Aorta (tissue), 5 donors: ENCODE measurements at regions not wholly inside any gene's neighbourhood (a gene's known extent, or its start where the extent isn't known, plus 50 kb on each side); places are given as distances from the start of the nearest gene placed in this dataset.
"Not testable (repeated sequence)": the region's sequence is repeated elsewhere in the genome, so short reads cannot be mapped to it uniquely, and the experiment has no call there.

Source experiments
- ATAC-seq: fragments of 200-7000 bp; cut with Tn5 transposase; one replicate; pipeline ENCODE4 v1.9.1; 2022; ENCODE audit warnings: moderate library complexity; ENCODE audit not compliant: low FRiP score
- DNase-seq, 2 donors: peaks; one replicate each; pipeline ENCODE4 v3.0.0-alpha.2; 2020
- H3K27ac ChIP-seq, 2 donors: one replicate each; pipeline ENCODE4 v1.5.1; 2013; ENCODE audit warnings: low read length in 2 of 2, mild to moderate bottlenecking in 2 of 2, moderate library complexity in 2 of 2, control low read depth in 1 of 2, inconsistent platforms in 1 of 2, low read depth in 1 of 2
- H3K27me3 ChIP-seq, 2 donors: one replicate each; pipeline ENCODE4 v1.6.1; 2013; ENCODE audit warnings: control low read depth in 1 of 2, low read length in 1 of 2, mild to moderate bottlenecking in 1 of 2, moderate library complexity in 1 of 2; ENCODE audit not compliant: insufficient read depth in 2 of 2, control insufficient read depth in 1 of 2
- H3K36me3 ChIP-seq, 2 donors: one replicate each; pipeline ENCODE4 v1.6.1; 2013; ENCODE audit warnings: control low read depth in 1 of 2, low read length in 1 of 2, mild to moderate bottlenecking in 1 of 2; ENCODE audit not compliant: insufficient read depth in 2 of 2, control insufficient read depth in 1 of 2
- H3K4me1 ChIP-seq, 2 donors: one replicate each; pipeline ENCODE4 v1.6.1; 2013; ENCODE audit warnings: low read length in 2 of 2, control low read depth in 1 of 2, mild to moderate bottlenecking in 1 of 2, moderate library complexity in 1 of 2; ENCODE audit not compliant: insufficient read depth in 2 of 2, control insufficient read depth in 1 of 2
- H3K4me3 ChIP-seq, 2 donors: one replicate each; pipeline ENCODE4 v1.5.1; 2013; ENCODE audit warnings: low read length in 2 of 2, control low read depth in 1 of 2, mild to moderate bottlenecking in 1 of 2
- H3K9me3 ChIP-seq: one replicate; pipeline ENCODE4 v1.6.1; 2013; ENCODE audit warnings: mild to moderate bottlenecking, low read length; ENCODE audit not compliant: control insufficient read depth
- WGBS, 2 donors: extraction: QIAGEN DNeasy Blood & Tissue Kit; methylation state at CpG; one replicate each; pipeline ENCODE4 v1.1.7; 2013; 5-methylcytosine and 5-hydroxymethylcytosine counted together
- intact Hi-C, 2 donors: fragments of 100-400 bp; cut with DNase I; formaldehyde crosslinking; loops; one replicate each; pipeline versions ENCODE4 v1.14.2 to v1.15.0; 2022
- donor health status: healthy with polysubstance abuse.
- donor health status: Bipolar disorder and iron deficiency.
- donor health status: DM: no; HTN: no; CAD: no.
- donor health status: DM: no; HTN: no; CAD: no.
- donor health status: DM: yes; HTN: yes; CAD: no.

DNA sequence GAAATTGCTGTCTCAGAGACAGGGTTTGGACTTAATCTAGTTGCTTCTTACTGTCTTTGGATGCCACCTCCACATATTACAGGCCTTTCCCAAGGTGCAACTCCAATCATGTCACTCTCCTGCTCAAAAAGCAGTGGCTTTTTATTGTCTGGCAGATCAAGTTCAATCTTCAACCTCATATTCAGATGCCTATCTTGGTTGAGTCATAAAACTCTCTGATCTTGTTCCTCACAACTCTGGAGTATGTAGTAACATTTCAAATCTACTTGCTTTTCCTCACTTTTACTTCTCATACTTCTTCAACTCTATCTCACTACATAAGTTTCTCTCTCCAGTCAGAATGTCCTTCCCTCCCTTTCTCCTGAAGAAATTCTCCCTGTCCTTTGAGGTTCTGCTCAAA is 180.6 kb downstream of the VSIG4 start:
- H3K27ac ChIP-seq = no peak overlapping the region
- no peaks in the 10 kb centered on the region for H3K4me1 ChIP-seq
- H3K9me3 ChIP-seq = peaks cover 1% of the 10 kb centered on the region
- no peaks in the 10 kb centered on the region for H3K27me3 ChIP-seq
- ATAC-seq = no peak
- no peak for DNase-seq
- H3K36me3 ChIP-seq = no peaks in the 10 kb centered on the region
- intact Hi-C loops = no loop called here
- H3K4me3 ChIP-seq = no peak overlapping the region

DNA sequence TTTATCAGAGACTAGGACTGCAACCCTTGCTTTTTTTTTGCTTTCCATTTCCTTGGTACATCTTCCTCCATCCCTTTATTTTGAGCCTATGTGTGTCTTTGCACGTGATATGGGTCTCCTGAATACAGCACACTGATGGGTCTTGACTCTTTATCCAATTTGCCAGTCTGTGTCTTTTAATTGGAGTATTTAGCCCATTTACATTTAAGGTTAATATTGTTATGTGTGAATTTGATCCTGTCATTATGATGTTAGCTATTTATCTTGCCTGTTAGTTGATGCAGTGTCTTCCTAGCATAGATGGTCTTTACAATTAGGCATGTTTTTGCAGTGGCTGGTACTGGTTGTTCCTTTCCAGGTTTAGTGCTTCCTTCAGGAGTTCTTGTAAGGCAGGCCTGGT is 185.4 kb downstream of the VSIG4 start:
- H3K9me3 ChIP-seq, H3K27ac ChIP-seq, H3K4me1 ChIP-seq, H3K36me3 ChIP-seq, H3K27me3 ChIP-seq, DNase-seq, intact Hi-C loops, ATAC-seq, H3K4me3 ChIP-seq: not testable (repeated sequence)
- 67 to 72% methylated on average over 1 of the region's 1 CpG for WGBS, 2 donors

- H3K27ac ChIP-seq, DNase-seq, H3K36me3 ChIP-seq, H3K9me3 ChIP-seq, H3K27me3 ChIP-seq, H3K4me1 ChIP-seq, ATAC-seq, intact Hi-C loops, H3K4me3 ChIP-seq: not testable (repeated sequence)
- 83 to 86% methylated on average over 1 of the region's 1 CpG for WGBS, 2 donors
These were observed 183.9 kb downstream of the MSN start for GRCh38 chrX:65851306-65851705.

GRCh38 chrX:65850821-65851220 is 183.4 kb downstream of the MSN start:
- H3K9me3 ChIP-seq, H3K4me1 ChIP-seq, H3K27me3 ChIP-seq, DNase-seq, H3K4me3 ChIP-seq, intact Hi-C loops, H3K27ac ChIP-seq, H3K36me3 ChIP-seq, ATAC-seq: not testable (repeated sequence)
- WGBS, 2 donors = 72 to 80% methylated on average over 2 of the region's 2 CpGs

DNA sequence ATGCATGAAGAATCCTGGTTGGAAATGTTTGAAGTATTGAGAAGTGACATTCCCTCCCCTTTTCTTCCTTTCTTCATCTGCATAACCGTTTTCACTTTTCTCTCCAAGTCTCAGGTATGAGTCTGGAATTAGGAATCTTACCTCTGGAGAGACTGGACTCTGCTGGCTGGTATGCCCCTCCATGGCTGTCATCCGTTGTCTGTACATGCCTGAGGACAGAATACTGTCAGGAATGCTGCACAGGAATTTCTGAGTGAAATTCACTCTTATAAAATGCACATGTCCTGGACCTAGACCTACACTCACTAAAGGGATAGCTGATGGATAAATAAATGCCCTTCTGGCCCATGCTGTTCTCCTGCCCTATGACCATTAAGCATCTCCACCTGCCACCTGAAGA is 179.5 kb downstream of the MSN start:
- intact Hi-C loops = no loop called here
- no peak for ATAC-seq
- WGBS, 2 donors = 39 to 65% methylated on average over 2 of the region's 2 CpGs
- no peaks in the 10 kb centered on the region for H3K36me3 ChIP-seq
- H3K9me3 ChIP-seq = no peaks in the 10 kb centered on the region
- no peak overlapping the region for H3K27ac ChIP-seq
- H3K27me3 ChIP-seq = no peaks in the 10 kb centered on the region
- H3K4me1 ChIP-seq = no peaks in the 10 kb centered on the region
- H3K4me3 ChIP-seq = no peak overlapping the region
- DNase-seq = no peak

DNA sequence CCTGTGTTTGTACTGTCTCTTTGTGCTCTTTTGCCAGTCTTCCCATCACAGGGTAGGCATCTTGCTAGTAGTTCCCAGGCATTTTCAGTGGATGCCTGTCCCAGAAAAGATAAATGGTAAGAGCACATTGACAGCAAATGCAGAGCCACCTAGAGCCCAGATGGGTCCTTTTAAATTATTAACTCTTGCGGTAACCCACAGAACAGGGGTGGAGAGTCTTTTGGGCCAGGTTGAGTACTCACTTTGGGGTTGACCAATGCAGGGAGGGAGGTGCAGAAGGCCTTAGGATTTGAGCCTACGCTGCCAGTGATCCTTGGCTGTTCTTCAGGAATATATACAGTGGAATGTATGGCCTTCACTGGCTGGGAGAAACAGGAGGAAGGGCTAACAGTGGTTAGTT is 173.8 kb downstream of the MSN start:
- H3K36me3 ChIP-seq = no peaks in the 10 kb centered on the region
- WGBS, 2 donors = 73 to 77% methylated on average over 2 of the region's 2 CpGs
- H3K4me1 ChIP-seq = no peaks in the 10 kb centered on the region
- intact Hi-C loops = no loop called here
- no peak overlapping the region for H3K4me3 ChIP-seq
- no peaks in the 10 kb centered on the region for H3K27me3 ChIP-seq
- no peak overlapping the region for H3K27ac ChIP-seq
- H3K9me3 ChIP-seq = no peaks in the 10 kb centered on the region
- no peak for DNase-seq
- ATAC-seq = no peak

DNA sequence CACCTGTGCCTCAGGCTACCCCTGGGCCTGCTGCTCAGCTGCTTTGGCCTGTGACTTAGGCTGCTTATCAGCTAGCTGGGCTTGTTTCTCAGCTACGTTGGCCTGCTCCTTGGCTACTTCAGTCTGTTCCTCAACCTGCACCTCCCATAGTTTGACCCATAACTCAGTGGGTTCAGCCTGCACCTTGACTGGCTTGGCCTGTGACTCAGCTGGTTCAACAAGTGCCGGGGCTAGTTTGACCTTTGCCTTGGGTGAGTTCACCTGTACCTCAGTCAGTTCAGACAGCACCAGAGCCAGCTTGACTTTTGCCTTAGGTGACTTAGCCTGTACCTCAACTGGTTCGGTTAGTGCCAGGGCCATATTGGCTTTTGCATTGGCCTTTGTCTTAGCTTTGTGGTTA is 171.2 kb downstream of the MSN start:
- H3K4me1 ChIP-seq = no peaks in the 10 kb centered on the region
- ATAC-seq (no peak), DNase-seq (no peak)
- no peaks in the 10 kb centered on the region for H3K9me3 ChIP-seq
- H3K27me3 ChIP-seq = no peaks in the 10 kb centered on the region
- no peak overlapping the region for H3K27ac ChIP-seq
- intact Hi-C loops = no loop called here
- H3K4me3 ChIP-seq = no peak overlapping the region
- no peaks in the 10 kb centered on the region for H3K36me3 ChIP-seq
- WGBS, 2 donors = 75 to 88% methylated on average over 3 of the region's 3 CpGs

- DNase-seq = no peak
- Histone ChIP-seq H3K4me3 (no peak overlapping the region), H3K27me3 (no peaks in the 10 kb centered on the region), H3K36me3 (no peaks in the 10 kb centered on the region), H3K9me3 (no peaks in the 10 kb centered on the region), H3K27ac (no peak overlapping the region), H3K4me1 (no peaks in the 10 kb centered on the region)
- peak; percentile 26 for ATAC-seq
- intact Hi-C loops = no loop called here
- WGBS, 2 donors = 77 to 85% methylated on average over 4 of the region's 4 CpGs
These were observed 170.6 kb downstream of the MSN start for GRCh38 chrX:65837875-65838549.

DNA sequence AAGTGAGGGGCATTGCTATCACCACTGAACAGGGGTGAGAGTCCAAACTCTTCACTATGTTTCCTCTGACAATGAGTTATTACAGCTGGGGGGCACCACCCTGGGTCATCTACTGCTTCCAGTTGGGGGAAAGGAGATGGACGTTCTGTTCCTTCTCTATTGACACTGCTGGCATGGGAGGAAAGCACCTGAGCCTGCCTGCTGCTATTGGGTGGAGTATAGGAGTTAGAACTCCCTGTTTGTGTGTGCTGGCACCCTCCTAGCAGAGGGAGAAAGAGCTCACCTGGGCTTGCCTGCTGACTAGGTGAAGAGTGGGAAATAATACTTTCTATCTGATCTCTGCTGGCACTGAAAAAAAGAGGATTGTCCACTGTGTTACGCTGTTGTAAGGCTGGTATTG is 163.8 kb downstream of the MSN start:
- H3K27me3 ChIP-seq = no peaks in the 10 kb centered on the region
- H3K4me1 ChIP-seq = no peaks in the 10 kb centered on the region
- intact Hi-C loops = no loop called here
- no peak for ATAC-seq
- no peaks in the 10 kb centered on the region for H3K9me3 ChIP-seq
- H3K27ac ChIP-seq = no peak overlapping the region
- WGBS, 2 donors = 55 to 59% methylated on average over 2 of the region's 2 CpGs
- no peak for DNase-seq
- no peak overlapping the region for H3K4me3 ChIP-seq
- no peaks in the 10 kb centered on the region for H3K36me3 ChIP-seq
